CD4-positive, CD25-positive, alpha-beta regulatory T cell (primary cell): ENCODE measurements at regions not wholly inside any gene's neighbourhood (a gene's known extent, or its start where the extent isn't known, plus 50 kb on each side); places are given as distances from the start of the nearest gene placed in this dataset.

Source experiments
- ATAC-seq, 2 donors: fragments of 150-1000 bp; cut with Tn5 transposase; one replicate each; pipeline ENCODE4 v1.10.0; 2021; ENCODE audit warnings: low read depth in 2 of 2, moderate number of reproducible peaks in 2 of 2, moderate library complexity in 1 of 2
- DNase-seq, 3 donors: peaks; one replicate each; pipeline versions ENCODE4 v3.0.0 to v3.0.0-alpha.2; 2012 to 2022; ENCODE audit warnings: mixed read lengths in 1 of 3
- H3K27ac ChIP-seq: one replicate; pipeline ENCODE4 v1.7.0; 2013; ENCODE audit warnings: mild to moderate bottlenecking, low read length; ENCODE audit not compliant: insufficient read depth, poor library complexity, severe bottlenecking
- H3K27me3 ChIP-seq: one replicate; pipeline ENCODE4 v1.7.0; 2013; ENCODE audit warnings: low read length; ENCODE audit not compliant: control insufficient read depth, insufficient read depth
- H3K36me3 ChIP-seq: one replicate; pipeline ENCODE4 v1.7.0; 2013; ENCODE audit warnings: mild to moderate bottlenecking, low read length, moderate library complexity; ENCODE audit not compliant: control insufficient read depth, insufficient read depth
- H3K4me1 ChIP-seq: 2 replicates; pipeline ENCODE4 v1.7.0; 2013; ENCODE audit warnings: mild to moderate bottlenecking, low read length; ENCODE audit not compliant: insufficient read depth, control insufficient read depth, poor library complexity, severe bottlenecking
- H3K4me3 ChIP-seq: one replicate; pipeline ENCODE4 v1.7.0; 2013; ENCODE audit warnings: low read depth, mild to moderate bottlenecking, low read length, moderate library complexity
- H3K9me3 ChIP-seq, 2 experiments: 1 replicate in 1 of 2; 2 replicates in 1 of 2; pipeline ENCODE4 v1.7.0; 2013; ENCODE audit warnings: low read length in 2 of 2, mild to moderate bottlenecking in 1 of 2, moderate library complexity in 1 of 2; ENCODE audit not compliant: control insufficient read depth in 2 of 2
- H3K27ac Mint-ChIP-seq, 3 donors: one replicate each; pipeline ENCODE4 v1.8.0; 2020 to 2022; ENCODE audit warnings: mild to moderate bottlenecking in 3 of 3, mixed read lengths in 3 of 3, moderate library complexity in 2 of 3
- H3K27me3 Mint-ChIP-seq: one replicate; pipeline ENCODE4 v1.8.0; 2022; ENCODE audit warnings: mild to moderate bottlenecking, mixed read lengths
- H3K36me3 Mint-ChIP-seq: one replicate; pipeline ENCODE4 v1.8.0; 2020; ENCODE audit warnings: mixed read lengths
- H3K4me1 Mint-ChIP-seq, 4 donors: one replicate each; pipeline ENCODE4 v1.8.0; 2020 to 2022; ENCODE audit warnings: mixed read lengths in 4 of 4, mild to moderate bottlenecking in 1 of 4
- H3K4me3 Mint-ChIP-seq, 4 donors: one replicate each; pipeline ENCODE4 v1.8.0; 2020 to 2022; ENCODE audit warnings: mild to moderate bottlenecking in 4 of 4, mixed read lengths in 4 of 4, moderate library complexity in 3 of 4
- H3K9me3 Mint-ChIP-seq, 7 donors: one replicate each; pipeline ENCODE4 v1.8.0; 2020 to 2022; ENCODE audit warnings: mixed read lengths in 7 of 7, mild to moderate bottlenecking in 3 of 7, moderate library complexity in 2 of 7

DNA sequence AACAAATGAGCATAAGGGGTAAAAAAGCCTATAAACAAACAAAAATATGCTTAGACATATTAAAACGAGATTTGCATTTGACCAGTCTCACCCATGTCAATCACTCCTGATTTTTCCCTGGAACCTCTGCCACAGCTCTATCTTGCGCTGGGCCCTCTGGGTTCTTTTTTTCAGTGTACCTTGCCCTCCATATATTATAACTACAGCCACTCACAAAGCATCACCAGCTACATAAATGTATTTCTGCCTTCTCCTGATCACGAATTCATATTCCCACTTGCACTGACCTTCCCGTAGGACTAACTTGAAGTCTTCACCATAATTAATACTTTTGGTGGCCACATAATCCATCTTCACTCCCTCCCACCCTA lies 395.6 kb upstream of the ROBO2 start:
- Mint-ChIP-seq H3K36me3 (no peaks in the 10 kb centered on the region), H3K4me3 (no peak overlapping the region), H3K9me3 (peaks cover 6 to 31% (median 12%) of the 10 kb centered on the region in 7 donors), H3K27ac (no peak overlapping the region), H3K27me3 (no peaks in the 10 kb centered on the region), H3K4me1 (no peaks in the 10 kb centered on the region)
- no peaks in the 10 kb centered on the region for H3K36me3 ChIP-seq
- H3K27ac ChIP-seq: no peak overlapping the region
- no peaks in the 10 kb centered on the region for H3K4me1 ChIP-seq
- no peak overlapping the region for H3K4me3 ChIP-seq
- DNase-seq (no peak), ATAC-seq (no peak)
- H3K9me3 ChIP-seq: peaks cover 0 to 5% of the 10 kb centered on the region in 2 experiments
- H3K27me3 ChIP-seq: no peaks in the 10 kb centered on the region

DNA sequence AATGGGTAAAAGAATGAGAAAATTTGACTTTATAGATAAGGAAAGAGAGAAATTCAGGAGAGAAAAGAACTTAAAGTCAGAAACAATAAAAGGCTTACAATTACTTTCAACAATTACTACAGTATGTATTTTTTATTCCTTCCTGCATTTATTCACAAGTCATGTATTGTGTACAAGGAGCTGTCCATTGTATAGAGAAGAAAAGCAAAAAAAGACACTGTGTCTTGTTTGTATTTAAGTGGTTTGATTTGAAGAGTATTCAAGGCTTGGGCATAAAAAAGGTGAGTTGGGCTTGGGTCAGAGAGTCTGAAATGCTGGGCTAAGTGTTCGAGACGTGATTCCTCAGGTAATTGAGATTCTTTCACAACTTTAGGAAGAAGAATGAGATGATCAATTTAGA lies 394.2 kb upstream of the ROBO2 start:
- Histone ChIP-seq H3K27me3 (no peaks in the 10 kb centered on the region), H3K27ac (no peak overlapping the region), H3K9me3 (peaks cover 0 to 5% of the 10 kb centered on the region in 2 experiments), H3K4me1 (no peaks in the 10 kb centered on the region), H3K4me3 (no peak overlapping the region), H3K36me3 (no peaks in the 10 kb centered on the region)
- Mint-ChIP-seq H3K27me3 (no peaks in the 10 kb centered on the region), H3K36me3 (no peaks in the 10 kb centered on the region), H3K4me1 (no peaks in the 10 kb centered on the region), H3K4me3 (no peak overlapping the region), H3K27ac (no peak overlapping the region), H3K9me3 (peaks cover 0 to 31% (median 10%) of the 10 kb centered on the region in 7 donors)
- ATAC-seq (no peak), DNase-seq (no peak)

DNA sequence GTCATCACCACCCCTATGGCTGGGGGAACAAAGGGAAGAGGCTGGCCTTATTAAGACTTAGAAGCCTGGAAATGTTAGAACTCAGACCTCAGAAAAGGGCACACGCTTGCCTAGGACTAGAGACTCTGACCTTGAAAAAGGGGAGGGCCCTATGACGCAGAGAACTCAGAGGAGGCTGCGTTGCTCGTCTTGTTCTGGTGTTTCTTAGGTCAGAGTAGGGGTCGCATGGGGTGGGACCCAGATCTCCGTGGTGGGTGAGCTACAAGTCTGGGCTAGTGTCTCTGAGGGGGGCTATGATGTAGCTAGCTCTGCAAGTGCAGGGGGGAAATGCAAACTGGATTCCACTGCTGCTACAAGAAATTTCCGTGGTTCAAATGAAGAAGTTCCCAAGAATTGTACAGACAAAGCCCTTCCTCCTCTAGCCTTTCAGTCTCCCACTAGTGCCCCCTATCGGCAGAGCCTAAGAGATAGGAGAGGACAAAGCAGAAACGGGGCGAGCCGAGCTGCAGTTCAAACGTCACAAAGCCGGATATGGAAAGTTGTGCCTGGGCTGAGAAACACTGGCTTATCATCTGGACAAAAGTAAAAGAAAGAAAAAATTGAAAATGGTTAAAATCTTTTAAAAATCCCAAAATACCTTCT lies 392.9 kb upstream of the ROBO2 start:
- Histone ChIP-seq H3K27me3 (no peaks in the 10 kb centered on the region), H3K9me3 (peaks cover 0 to 5% of the 10 kb centered on the region in 2 experiments), H3K4me1 (no peaks in the 10 kb centered on the region), H3K36me3 (no peaks in the 10 kb centered on the region), H3K27ac (no peak overlapping the region), H3K4me3 (no peak overlapping the region)
- Mint-ChIP-seq H3K27me3 (no peaks in the 10 kb centered on the region), H3K4me1 (no peaks in the 10 kb centered on the region), H3K4me3 (no peak overlapping the region), H3K27ac (no peak overlapping the region), H3K36me3 (no peaks in the 10 kb centered on the region), H3K9me3 (peaks cover 0 to 29% (median 10%) of the 10 kb centered on the region in 7 donors)
- ATAC-seq: no peak
- DNase-seq: no peak

DNA sequence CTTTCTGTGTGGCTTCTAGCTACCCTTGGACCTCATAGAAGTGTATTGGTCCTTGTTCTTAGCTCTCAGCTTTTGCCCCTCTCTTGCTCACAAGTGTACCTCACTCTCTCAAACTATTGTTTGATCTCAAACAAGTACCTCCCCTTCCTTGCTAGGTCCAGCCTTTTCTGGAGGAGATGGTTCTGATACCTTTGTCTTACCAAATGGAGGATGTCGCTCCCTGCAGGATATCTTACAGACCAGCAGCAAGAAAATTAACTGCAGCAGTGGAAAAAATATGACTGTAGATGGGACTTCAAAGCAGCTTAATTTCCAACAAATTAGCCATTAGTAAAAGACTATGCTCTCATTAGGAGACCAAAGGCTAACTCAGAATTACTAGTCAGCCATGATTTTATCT lies 388.1 kb upstream of the ROBO2 start:
- Histone ChIP-seq H3K27me3 (no peaks in the 10 kb centered on the region), H3K4me3 (no peak overlapping the region), H3K27ac (no peak overlapping the region), H3K9me3 (no peaks in the 10 kb centered on the region), H3K36me3 (no peaks in the 10 kb centered on the region), H3K4me1 (no peaks in the 10 kb centered on the region)
- DNase-seq: no peak
- H3K36me3 Mint-ChIP-seq: no peaks in the 10 kb centered on the region
- H3K27ac Mint-ChIP-seq: no peak overlapping the region
- no peaks in the 10 kb centered on the region for H3K4me1 Mint-ChIP-seq
- H3K4me3 Mint-ChIP-seq: no peak overlapping the region
- peaks cover 0 to 21% (median 4%) of the 10 kb centered on the region in 7 donors for H3K9me3 Mint-ChIP-seq
- no peak for ATAC-seq
- H3K27me3 Mint-ChIP-seq: no peaks in the 10 kb centered on the region

DNA sequence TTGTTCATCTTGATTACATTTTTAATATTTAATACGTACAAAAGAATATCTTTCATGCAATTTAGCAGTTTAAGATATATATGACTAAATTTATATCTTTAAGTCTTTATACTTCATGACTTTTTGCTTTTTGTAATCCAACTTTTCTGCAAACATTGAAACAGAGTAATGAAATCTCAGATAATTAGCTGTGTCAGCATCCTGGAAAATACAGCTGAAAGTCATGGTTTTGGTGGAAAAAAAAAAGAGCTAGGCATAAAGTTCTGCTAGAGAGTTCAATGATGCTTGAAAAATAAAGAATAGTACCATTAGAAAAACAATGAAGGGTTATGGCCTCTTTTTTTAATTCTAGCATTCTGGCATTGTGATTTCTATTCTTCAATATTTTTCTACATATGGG lies 387.4 kb upstream of the ROBO2 start:
- H3K27me3 Mint-ChIP-seq: no peaks in the 10 kb centered on the region
- ATAC-seq (no peak), DNase-seq (no peak)
- H3K4me1 Mint-ChIP-seq: no peaks in the 10 kb centered on the region
- H3K4me3 Mint-ChIP-seq: no peak overlapping the region
- no peaks in the 10 kb centered on the region for H3K36me3 Mint-ChIP-seq
- H3K36me3 ChIP-seq: no peaks in the 10 kb centered on the region
- no peak overlapping the region for H3K4me3 ChIP-seq
- H3K9me3 ChIP-seq: no peaks in the 10 kb centered on the region
- no peaks in the 10 kb centered on the region for H3K27me3 ChIP-seq
- no peak overlapping the region for H3K27ac Mint-ChIP-seq
- peaks cover 0 to 14% (median 3%) of the 10 kb centered on the region in 7 donors for H3K9me3 Mint-ChIP-seq
- H3K4me1 ChIP-seq: no peaks in the 10 kb centered on the region
- no peak overlapping the region for H3K27ac ChIP-seq

DNA sequence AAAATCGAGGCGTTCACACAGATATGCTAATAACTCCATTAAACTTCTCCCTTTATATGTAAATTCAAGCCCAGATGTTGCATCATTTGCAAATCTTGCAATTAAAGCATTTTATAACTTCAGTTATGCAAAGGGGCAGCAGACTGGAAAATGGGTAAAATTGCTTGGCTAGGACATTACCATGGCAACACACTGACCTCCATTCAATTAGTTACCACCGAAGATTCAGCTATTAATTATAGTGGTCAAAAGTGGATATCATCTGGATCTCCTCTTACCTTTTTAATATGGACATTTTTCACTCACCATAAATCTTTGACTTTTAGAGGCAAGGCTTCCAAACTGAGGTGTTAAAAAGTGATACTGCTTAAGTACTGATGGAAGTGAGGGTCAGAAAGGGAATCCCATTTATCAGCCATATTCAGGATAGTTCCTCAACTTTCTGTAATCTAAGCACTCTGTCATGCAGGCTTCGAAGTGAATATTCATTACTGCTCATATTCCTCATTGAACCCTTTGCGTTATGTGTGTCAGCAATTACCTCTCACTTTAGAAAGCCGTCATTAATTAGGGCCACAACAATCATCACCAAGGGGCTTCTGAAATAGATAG lies 386.2 kb upstream of the ROBO2 start:
- H3K27ac Mint-ChIP-seq: no peak overlapping the region
- H3K36me3 ChIP-seq: no peaks in the 10 kb centered on the region
- no peaks in the 10 kb centered on the region for H3K4me1 Mint-ChIP-seq
- no peaks in the 10 kb centered on the region for H3K4me1 ChIP-seq
- H3K27me3 Mint-ChIP-seq: no peaks in the 10 kb centered on the region
- H3K27me3 ChIP-seq: no peaks in the 10 kb centered on the region
- H3K27ac ChIP-seq: no peak overlapping the region
- H3K4me3 ChIP-seq: no peak overlapping the region
- DNase-seq (no peak), ATAC-seq (no peak)
- no peak overlapping the region for H3K4me3 Mint-ChIP-seq
- peaks cover 0 to 14% (median 6%) of the 10 kb centered on the region in 7 donors for H3K9me3 Mint-ChIP-seq
- H3K36me3 Mint-ChIP-seq: no peaks in the 10 kb centered on the region
- H3K9me3 ChIP-seq: no peaks in the 10 kb centered on the region

- DNase-seq: no peak
- H3K9me3 Mint-ChIP-seq: peaks cover 0 to 17% (median 6%) of the 10 kb centered on the region in 7 donors
These were observed 383.3 kb upstream of the ROBO2 start for GRCh38 chr3:76656531-76657070.

DNA sequence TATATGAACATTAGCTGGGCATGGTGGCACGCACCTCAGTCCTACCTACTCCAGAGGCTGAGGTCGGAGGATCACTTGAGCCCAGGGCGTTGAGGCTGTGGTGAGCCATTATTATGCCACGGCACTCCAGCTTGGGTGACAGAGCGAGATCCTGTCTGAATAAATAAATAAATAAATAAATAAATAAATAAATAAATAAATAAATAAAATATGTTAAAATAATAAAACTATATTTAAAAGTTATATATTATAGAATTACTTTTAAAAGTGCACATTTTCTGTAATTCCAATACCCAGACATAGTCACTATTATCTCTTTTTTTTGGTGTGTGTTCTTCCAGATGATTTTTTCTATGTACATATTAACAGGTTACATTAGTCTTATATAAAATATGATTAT lies 382.0 kb upstream of the ROBO2 start:
- H3K36me3 ChIP-seq: no peaks in the 10 kb centered on the region
- H3K4me3 ChIP-seq: no peak overlapping the region
- H3K4me1 Mint-ChIP-seq: no peaks in the 10 kb centered on the region
- peaks cover 0 to 21% (median 8%) of the 10 kb centered on the region in 7 donors for H3K9me3 Mint-ChIP-seq
- no peak overlapping the region for H3K27ac ChIP-seq
- H3K27me3 ChIP-seq: no peaks in the 10 kb centered on the region
- no peaks in the 10 kb centered on the region for H3K36me3 Mint-ChIP-seq
- ATAC-seq: no peak
- H3K4me1 ChIP-seq: no peaks in the 10 kb centered on the region
- H3K4me3 Mint-ChIP-seq: no peak overlapping the region
- DNase-seq: no peak
- H3K27me3 Mint-ChIP-seq: no peaks in the 10 kb centered on the region
- H3K9me3 ChIP-seq: no peaks in the 10 kb centered on the region
- H3K27ac Mint-ChIP-seq: no peak overlapping the region

More at GRCh38 chr3:76656531-76657070, 383.3 kb upstream of the ROBO2 start:
- Histone ChIP-seq H3K4me1 (no peaks in the 10 kb centered on the region), H3K9me3 (no peaks in the 10 kb centered on the region), H3K4me3 (no peak overlapping the region), H3K27me3 (no peaks in the 10 kb centered on the region), H3K27ac (no peak overlapping the region), H3K36me3 (no peaks in the 10 kb centered on the region)
- H3K27me3 Mint-ChIP-seq: no peaks in the 10 kb centered on the region
- no peaks in the 10 kb centered on the region for H3K4me1 Mint-ChIP-seq
- H3K4me3 Mint-ChIP-seq: no peak overlapping the region
- no peak overlapping the region for H3K27ac Mint-ChIP-seq
- H3K36me3 Mint-ChIP-seq: no peaks in the 10 kb centered on the region
- no peak for ATAC-seq
